Right lobe of liver (tissue), 4 donors: ENCODE measurements at regions not wholly inside any gene's neighbourhood (a gene's known extent, or its start where the extent isn't known, plus 50 kb on each side); places are given as distances from the start of the nearest gene placed in this dataset.

Source experiments
- CTCF ChIP-seq, 4 donors: fragments of 200-600 bp in 3 of 4; fragments of 450-650 bp in 1 of 4; IDR thresholded peaks; one replicate each; pipeline versions ENCODE4 v1.5.1 to v1.8.0; 2016 to 2022; ENCODE audit warnings: antibody characterized with exemption in 4 of 4, mild to moderate bottlenecking in 2 of 4
- POLR2A ChIP-seq: fragments of 450-650 bp; IDR thresholded peaks from one replicate; pipeline ENCODE4 v1.6.1; 2017; ENCODE audit warnings: antibody characterized with exemption, mild to moderate bottlenecking
- donor health status: DM: no; HTN: no; CAD: no.
- donor health status: DM: no; HTN: no; CAD: no.
- donor health status: DM: no; HTN: yes; CAD: no.

- TF ChIP-seq CTCF (IDR thresholded peaks at IDR 0.05) (no peak), POLR2A (no peak)
These were observed 163.6 kb upstream of the TBC1D5 start for GRCh38 chr3:17905996-17906395.
